ENCODE measurements at regions not wholly inside any gene's neighbourhood (a gene's known extent, or its start where the extent isn't known, plus 50 kb on each side); places are given as distances from the start of the nearest gene placed in this dataset.

- POLR2A ChIA-PET = no interaction called here
- peaks cover 12% of the 10 kb centered on the region; the same call in 1 of the 2 replicates for H3K27me3 ChIP-seq (ENCODE audit: insufficient read depth, low read length)
- no peaks in the 10 kb centered on the region for H3K9me3 ChIP-seq (ENCODE audit: control insufficient read depth in 1 of 2, insufficient read depth in 1 of 2, low read depth in 1 of 2, low read length in 2 of 2)
- no peak overlapping the region for H3K9ac ChIP-seq (ENCODE audit: low read length)
- no peak overlapping the region for H2AFZ ChIP-seq (ENCODE audit: low read depth, low read length, poor library complexity, severe bottlenecking)
- CTCF ChIA-PET = no interaction called here
- TF ChIP-seq RAD21 (IDR thresholded peaks at IDR 0.05; ENCODE audit: low read depth) (no peak), CEBPB (IDR thresholded peaks at IDR 0.05; ENCODE audit: low read depth) (no peak), ELF1 (IDR thresholded peaks at IDR 0.05; ENCODE audit: borderline replicate concordance, low read depth) (no peak), ZFX (IDR thresholded peaks at IDR 0.05) (no peak), ATF3 (IDR thresholded peaks at IDR 0.05) (no peak), SRF (IDR thresholded peaks at IDR 0.05; ENCODE audit: low read depth) (no peak), EZH2phosphoT487 (IDR thresholded peaks at IDR 0.05; ENCODE audit: borderline replicate concordance) (no peak), MAX (IDR thresholded peaks at IDR 0.05) (no peak), JUND (IDR thresholded peaks at IDR 0.05) (no peak), POLR2AphosphoS5 (IDR thresholded peaks at IDR 0.05; ENCODE audit: low read depth, low read length) (no peak), POLR2A (IDR thresholded peaks at IDR 0.05; ENCODE audit: borderline replicate concordance, extremely low read depth, insufficient read depth, insufficient read length) (no peak), FOSL1 (IDR thresholded peaks at IDR 0.05; ENCODE audit: low read depth) (no peak), TCF7L2 (IDR thresholded peaks at IDR 0.05; ENCODE audit: borderline replicate concordance, extremely low read depth, insufficient read depth, insufficient read length) (no peak)
- no peaks in the 10 kb centered on the region for H4K20me1 ChIP-seq (ENCODE audit: insufficient read depth)
- no TSS peak for BruUV-seq (replicated peaks)
- H3K36me3 ChIP-seq (ENCODE audit: control insufficient read depth in 1 of 2, insufficient read depth in 2 of 2, low read length in 2 of 2) = no peaks in the 10 kb centered on the region
- no peaks in the 10 kb centered on the region for H3K79me2 ChIP-seq (ENCODE audit: insufficient read depth, low read length)
- no peaks in the 10 kb centered on the region for H3K4me1 ChIP-seq (ENCODE audit: control insufficient read depth in 1 of 2, insufficient read depth in 2 of 2, low read length in 2 of 2)
- DNase-seq (ENCODE audit: low read depth, low spot score) = no peak
- no peaks in the 10 kb centered on the region for H3K9me2 ChIP-seq (ENCODE audit: insufficient read depth)
- no peak overlapping the region for H3K27ac ChIP-seq (ENCODE audit: low read depth, low read length)
- H3K4me2 ChIP-seq (ENCODE audit: low read length) = no peak overlapping the region
- RAD21 ChIA-PET (ENCODE audit: low non-redundant PET in 1 of 2, low total read pairs in 2 of 2, uncharacterized antibody in 2 of 2, unreplicated experiment in 2 of 2) = no interaction called here
- ATAC-seq = no peak
- H3K4me3 ChIP-seq (replicated peaks in 1 of 2; ENCODE audit: low read depth in 1 of 2, low read length in 2 of 2) = no peak overlapping the region
- intact Hi-C loops (cut with micrococcal nuclease) = no loop called here
Observed at GRCh38 chr10:78604286-78604685, 464.5 kb upstream of the ZMIZ1 start.

- Histone ChIP-seq H3K27ac (ENCODE audit: low read depth, low read length) (no peak overlapping the region), H3K4me2 (ENCODE audit: low read length) (no peak overlapping the region), H3K9ac (ENCODE audit: low read length) (no peak overlapping the region), H3K4me3 (replicated peaks in 1 of 2; ENCODE audit: low read depth in 1 of 2, low read length in 2 of 2) (no peak overlapping the region), H3K27me3 (ENCODE audit: insufficient read depth, low read length) (peaks cover 12% of the 10 kb centered on the region; the same call in 1 of the 2 replicates), H3K4me1 (ENCODE audit: control insufficient read depth in 1 of 2, insufficient read depth in 2 of 2, low read length in 2 of 2) (no peaks in the 10 kb centered on the region), H3K9me3 (ENCODE audit: control insufficient read depth in 1 of 2, insufficient read depth in 1 of 2, low read depth in 1 of 2, low read length in 2 of 2) (no peaks in the 10 kb centered on the region), H4K20me1 (ENCODE audit: insufficient read depth) (no peaks in the 10 kb centered on the region), H3K79me2 (ENCODE audit: insufficient read depth, low read length) (no peaks in the 10 kb centered on the region), H2AFZ (ENCODE audit: low read depth, low read length, poor library complexity, severe bottlenecking) (no peak overlapping the region), H3K36me3 (ENCODE audit: control insufficient read depth in 1 of 2, insufficient read depth in 2 of 2, low read length in 2 of 2) (no peaks in the 10 kb centered on the region), H3K9me2 (ENCODE audit: insufficient read depth) (no peaks in the 10 kb centered on the region)
- DNase-seq (ENCODE audit: low read depth, low spot score) (no peak), ATAC-seq (no peak)
- ChIA-PET POLR2A (no interaction called here), RAD21 (ENCODE audit: low non-redundant PET in 1 of 2, low total read pairs in 2 of 2, uncharacterized antibody in 2 of 2, unreplicated experiment in 2 of 2) (no interaction called here), CTCF (interaction anchor here (1.6 kb wide), 1 partner anchor 591 kb away, joined by 4 read pairs; no protein-coding TSS in a partner anchor)
- no TSS peak for BruUV-seq (replicated peaks)
- intact Hi-C loops (cut with micrococcal nuclease) = no loop called here
- TF ChIP-seq FOSL1 (IDR thresholded peaks at IDR 0.05; ENCODE audit: low read depth) (no peak), EZH2 (IDR thresholded peaks at IDR 0.05) (no peak), SIN3A (IDR thresholded peaks at IDR 0.05; ENCODE audit: low read depth) (no peak), TCF7L2 (IDR thresholded peaks at IDR 0.05; ENCODE audit: borderline replicate concordance, extremely low read depth, insufficient read depth, insufficient read length) (no peak), POLR2A (IDR thresholded peaks at IDR 0.05; ENCODE audit: borderline replicate concordance, extremely low read depth, insufficient read depth, insufficient read length) (no peak), SRF (IDR thresholded peaks at IDR 0.05; ENCODE audit: low read depth) (no peak), MAX (IDR thresholded peaks at IDR 0.05) (no peak), EGR1 (IDR thresholded peaks at IDR 0.05; ENCODE audit: low read depth) (no peak), CTCF (IDR thresholded peaks at IDR 0.05 in 2 of 3, conservative IDR thresholded peaks at IDR 0.05 in 1 of 3; ENCODE audit: borderline replicate concordance in 1 of 3, insufficient read depth in 1 of 3, low read depth in 2 of 3, low read length in 2 of 3) (no peak), ZFX (IDR thresholded peaks at IDR 0.05) (no peak), RAD21 (IDR thresholded peaks at IDR 0.05; ENCODE audit: low read depth) (no peak), CBX3 (IDR thresholded peaks at IDR 0.05; ENCODE audit: low read depth) (no peak), ATF3 (IDR thresholded peaks at IDR 0.05) (no peak)
Observed at GRCh38 chr10:78604721-78605120, 464.0 kb upstream of the ZMIZ1 start.

Measured in HCT116 (cell line).